ENCODE measurements at regions not wholly inside any gene's neighbourhood (a gene's known extent, or its start where the extent isn't known, plus 50 kb on each side); places are given as distances from the start of the nearest gene placed in this dataset.
"Not testable (repeated sequence)": the region's sequence is repeated elsewhere in the genome, so short reads cannot be mapped to it uniquely, and the experiment has no call there.

DNA sequence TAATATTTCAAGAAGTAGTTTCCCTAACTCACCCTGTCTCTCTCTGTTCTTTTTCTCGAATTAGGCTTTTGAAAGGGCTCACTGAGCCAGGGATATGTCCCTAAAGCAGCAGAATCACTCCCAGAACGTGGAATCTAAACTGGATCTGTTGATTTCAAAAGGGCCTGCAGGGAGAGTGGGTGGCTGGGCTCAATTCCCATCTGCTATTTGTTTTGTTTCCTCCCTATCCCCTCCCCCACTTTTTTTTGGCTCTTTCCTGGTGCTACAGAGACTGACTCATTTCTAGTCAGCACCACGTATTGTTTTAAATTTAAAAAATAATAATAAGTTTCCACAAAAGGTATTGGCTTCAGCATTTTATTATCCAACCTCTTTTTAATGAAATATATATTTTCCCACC is 961.5 kb downstream of the FAM181B start:
- Histone ChIP-seq H3K27ac (ENCODE audit: insufficient read length, low read depth, low read length) (no peak overlapping the region), H2AFZ (ENCODE audit: low read length) (peak overlapping the region; percentile 65), H3K79me1 (ENCODE audit: insufficient read depth, low read depth, low read length, poor library complexity, severe bottlenecking) (no peaks in the 10 kb centered on the region), H4K5ac (ENCODE audit: insufficient read length, low read depth, low read length) (no peak overlapping the region), H3K56ac (ENCODE audit: insufficient read length, low read depth, low read length) (no peak overlapping the region), H3K4me1 (ENCODE audit: insufficient read depth, low read length) (no peaks in the 10 kb centered on the region; the same call in 1 of the 2 replicates), H3K23me2 (ENCODE audit: insufficient read length, low read depth, low read length, poor library complexity, severe bottlenecking) (no peaks in the 10 kb centered on the region), H2BK15ac (ENCODE audit: low read depth, low read length) (no peak overlapping the region), H4K20me1 (ENCODE audit: control insufficient read depth, insufficient read depth, insufficient read length) (no peaks in the 10 kb centered on the region), H2BK12ac (ENCODE audit: insufficient read length, low read depth, low read length) (no peak overlapping the region), H3K14ac (ENCODE audit: insufficient read depth, low read length) (no peak overlapping the region), H3K4me2 (ENCODE audit: insufficient read depth, insufficient read length, low read length) (no peak overlapping the region), H3K4ac (ENCODE audit: low read depth, low read length) (no peak overlapping the region), H2BK5ac (ENCODE audit: insufficient read length, low read length) (no peak overlapping the region), H3K9ac (ENCODE audit: extremely low read depth, insufficient read length, low read length) (no peak overlapping the region), H3K23ac (ENCODE audit: insufficient read length, low read depth, low read length) (no peak overlapping the region), H4K91ac (ENCODE audit: insufficient read length, low read depth, low read length) (no peak overlapping the region), H3K9me3 (ENCODE audit: control insufficient read depth, low read depth, low read length) (no peaks in the 10 kb centered on the region), H2AK5ac (ENCODE audit: insufficient read length, low read length) (no peak overlapping the region), H3K18ac (ENCODE audit: insufficient read length, low read depth, low read length) (no peak overlapping the region), H2BK20ac (ENCODE audit: low read depth, low read length, poor library complexity, severe bottlenecking) (no peak overlapping the region), H3K27me3 (ENCODE audit: insufficient read depth, low read length) (no peaks in the 10 kb centered on the region), H3K79me2 (ENCODE audit: insufficient read depth, low read length) (no peaks in the 10 kb centered on the region), H2BK120ac (ENCODE audit: low read depth, low read length, poor library complexity, severe bottlenecking) (no peak overlapping the region), H3T11ph (ENCODE audit: low read length) (no peak overlapping the region), H4K8ac (replicated peaks; ENCODE audit: insufficient read length, low read depth, low read length) (no peak overlapping the region)
- Mint-ChIP-seq H3K27me3 (ENCODE audit: low read depth) (no peaks in the 10 kb centered on the region), H3K27ac (no peak overlapping the region), H3K36me3 (ENCODE audit: insufficient read depth in 1 of 3, low read depth in 3 of 3) (no peaks in the 10 kb centered on the region), H3K4me1 (peaks cover 9% of the 10 kb centered on the region in 2 experiments; a peak in 3 of 4 replicates), H3K9me3 (no peaks in the 10 kb centered on the region; a peak in 1 of 5 replicates), H3K4me3 (no peak overlapping the region)
- no CpG with 5 or more reads among the region's 3 CpGs for WGBS (ENCODE audit: extremely low coverage, insufficient read length, low lambda C conversion rate)
- TF ChIP-seq CTCF (conservative IDR thresholded peaks at IDR 0.05), result no peak
- DNase-seq, result no peak

DNA sequence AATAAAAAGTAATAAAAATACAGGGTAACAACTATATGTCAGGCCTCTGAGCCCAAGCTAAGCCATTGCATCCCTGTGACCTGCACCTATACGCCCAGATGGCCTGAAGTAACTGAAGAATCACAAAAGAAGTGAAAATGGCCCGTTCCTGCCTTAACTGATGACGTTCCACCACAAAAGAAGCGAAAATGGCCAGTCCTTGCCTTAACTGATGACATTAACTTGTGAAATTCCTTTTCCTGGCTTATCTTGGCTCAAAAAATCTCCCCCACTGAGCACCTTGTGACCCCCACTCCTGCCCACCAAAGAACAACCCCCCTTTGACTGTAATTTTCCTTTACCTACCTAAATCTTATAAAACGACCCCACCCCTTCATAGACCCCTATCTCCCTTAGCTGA is 963.8 kb downstream of the FAM181B start:
- not testable (repeated sequence) for H4K91ac ChIP-seq (ENCODE audit: insufficient read length, low read depth, low read length); H3K4me1 Mint-ChIP-seq; H4K8ac ChIP-seq (replicated peaks; ENCODE audit: insufficient read length, low read depth, low read length); H3K23me2 ChIP-seq (ENCODE audit: insufficient read length, low read depth, low read length, poor library complexity, severe bottlenecking); H4K20me1 ChIP-seq (ENCODE audit: control insufficient read depth, insufficient read depth, insufficient read length); H2BK5ac ChIP-seq (ENCODE audit: insufficient read length, low read length); H2AK5ac ChIP-seq (ENCODE audit: insufficient read length, low read length); H3K27me3 ChIP-seq (ENCODE audit: insufficient read depth, low read length); H3K9me3 Mint-ChIP-seq; H3T11ph ChIP-seq (ENCODE audit: low read length); H4K5ac ChIP-seq (ENCODE audit: insufficient read length, low read depth, low read length); H2BK12ac ChIP-seq (ENCODE audit: insufficient read length, low read depth, low read length); H3K4me2 ChIP-seq (ENCODE audit: insufficient read depth, insufficient read length, low read length); H2BK15ac ChIP-seq (ENCODE audit: low read depth, low read length); H3K9me3 ChIP-seq (ENCODE audit: control insufficient read depth, low read depth, low read length); DNase-seq; H3K14ac ChIP-seq (ENCODE audit: insufficient read depth, low read length); H3K9ac ChIP-seq (ENCODE audit: extremely low read depth, insufficient read length, low read length); H3K27me3 Mint-ChIP-seq (ENCODE audit: low read depth); H3K18ac ChIP-seq (ENCODE audit: insufficient read length, low read depth, low read length); H3K23ac ChIP-seq (ENCODE audit: insufficient read length, low read depth, low read length); H2BK120ac ChIP-seq (ENCODE audit: low read depth, low read length, poor library complexity, severe bottlenecking); H2AFZ ChIP-seq (ENCODE audit: low read length); H3K79me1 ChIP-seq (ENCODE audit: insufficient read depth, low read depth, low read length, poor library complexity, severe bottlenecking); H3K27ac ChIP-seq (ENCODE audit: insufficient read length, low read depth, low read length); H3K4me1 ChIP-seq (ENCODE audit: insufficient read depth, low read length); H3K56ac ChIP-seq (ENCODE audit: insufficient read length, low read depth, low read length); H3K36me3 Mint-ChIP-seq (ENCODE audit: insufficient read depth in 1 of 3, low read depth in 3 of 3); H3K4me3 Mint-ChIP-seq; H2BK20ac ChIP-seq (ENCODE audit: low read depth, low read length, poor library complexity, severe bottlenecking); H3K79me2 ChIP-seq (ENCODE audit: insufficient read depth, low read length); H3K4ac ChIP-seq (ENCODE audit: low read depth, low read length)
- H3K27ac Mint-ChIP-seq, result peak overlapping the region in 1 of 3 experiments; percentile 20; a peak in 1 of 7 replicates
- WGBS (ENCODE audit: extremely low coverage, insufficient read length, low lambda C conversion rate), result no CpG with 5 or more reads among the region's 5 CpGs

All from H9 (cell line).